Right lobe of liver (tissue), 4 donors: ENCODE measurements at regions not wholly inside any gene's neighbourhood (a gene's known extent, or its start where the extent isn't known, plus 50 kb on each side); places are given as distances from the start of the nearest gene placed in this dataset.

ENCODE experiments used
- CTCF ChIP-seq, 4 donors: fragments of 200-600 bp in 3 of 4; fragments of 450-650 bp in 1 of 4; IDR thresholded peaks; one replicate each; pipeline versions ENCODE4 v1.5.1 to v1.8.0; 2016 to 2022; ENCODE audit warnings: antibody characterized with exemption in 4 of 4, mild to moderate bottlenecking in 2 of 4
- POLR2A ChIP-seq: fragments of 450-650 bp; IDR thresholded peaks from one replicate; pipeline ENCODE4 v1.6.1; 2017; ENCODE audit warnings: antibody characterized with exemption, mild to moderate bottlenecking
- donor health status: DM: no; HTN: no; CAD: no.
- donor health status: DM: no; HTN: no; CAD: no.
- donor health status: DM: no; HTN: yes; CAD: no.

DNA sequence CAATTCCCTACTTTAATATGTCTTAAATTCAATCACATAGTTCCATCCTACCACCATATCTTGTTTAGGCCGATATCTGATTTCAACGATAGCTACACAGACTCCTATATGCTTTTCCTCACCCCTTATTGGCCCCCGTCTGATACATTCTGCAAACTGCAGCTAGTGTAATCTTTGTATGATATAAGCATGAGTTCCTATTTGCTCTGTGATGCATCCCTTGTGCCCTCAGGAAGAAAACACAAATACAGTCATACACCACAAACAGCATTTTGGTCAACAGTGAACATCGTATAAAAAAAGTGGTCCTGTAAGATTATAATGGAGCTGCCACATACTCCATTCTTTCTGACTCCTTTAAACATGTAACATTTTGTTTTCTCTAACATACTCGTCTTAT lies 837.8 kb upstream of the CDH6 start:
- no peak for TF ChIP-seq POLR2A
- no peak for TF ChIP-seq CTCF (IDR thresholded peaks at IDR 0.05)
